HepG2 (cell line): ENCODE measurements at regions not wholly inside any gene's neighbourhood (a gene's known extent, or its start where the extent isn't known, plus 50 kb on each side); places are given as distances from the start of the nearest gene placed in this dataset.

Experiments used
- ARHGAP35 ChIP-seq: sonication (generic); formaldehyde crosslinking; IDR thresholded peaks from 2 replicates; pipeline ENCODE4 v1.9.0; 2022; ENCODE audit warnings: mild to moderate bottlenecking, inconsistent platforms, moderate library complexity, missing genetic modification reagents, borderline replicate concordance
- ISL2 ChIP-seq: sonication (generic); formaldehyde crosslinking; IDR thresholded peaks from 2 replicates; pipeline ENCODE4 v1.5.0; 2020; ENCODE audit warnings: missing genetic modification reagents
- MED8 ChIP-seq: sonication (generic); formaldehyde crosslinking; IDR thresholded peaks from 2 replicates; pipeline ENCODE4 v1.8.1; 2023; ENCODE audit warnings: mild to moderate bottlenecking, missing genetic modification reagents; ENCODE audit not compliant: insufficient replicate concordance
- NONO ChIP-seq, 2 experiments: fragments of 450-650 bp in 1 of 2; sonication (generic) in 1 of 2; formaldehyde crosslinking in 1 of 2; IDR thresholded peaks in 1 of 2; conservative IDR thresholded peaks in 1 of 2; 2 replicates each; pipeline versions ENCODE4 v1.6.1 to v1.8.0; 2017 to 2022; ENCODE audit warnings: mild to moderate bottlenecking in 1 of 2, missing genetic modification reagents in 1 of 2, moderate library complexity in 1 of 2
- SPEN ChIP-seq: sonication (generic); formaldehyde crosslinking; IDR thresholded peaks from 2 replicates; pipeline ENCODE4 v1.5.1; 2020; ENCODE audit warnings: low read depth, mild to moderate bottlenecking, missing genetic modification reagents
- TAF15 ChIP-seq: fragments of 200-400 bp; formaldehyde crosslinking; IDR thresholded peaks from one replicate; pipeline ENCODE4 v1.6.1; 2018; ENCODE audit warnings: mild to moderate bottlenecking, low read depth, low read length; ENCODE audit not compliant: poor library complexity, severe bottlenecking
- TSC22D2 ChIP-seq: sonication (generic); formaldehyde crosslinking; IDR thresholded peaks from 2 replicates; pipeline ENCODE4 v1.5.1; 2020; ENCODE audit warnings: missing genetic modification reagents, mild to moderate bottlenecking, borderline replicate concordance
- ZBTB3 ChIP-seq: sonication (generic); formaldehyde crosslinking; IDR thresholded peaks from 2 replicates; pipeline ENCODE4 v1.4.0; 2020; ENCODE audit warnings: low read depth, mild to moderate bottlenecking, moderate library complexity, missing genetic modification reagents, borderline replicate concordance
- ZEB1 ChIP-seq: IDR thresholded peaks from 2 replicates; pipeline ENCODE4 v1.6.1; 2012; ENCODE audit warnings: mild to moderate bottlenecking, low read depth, inconsistent platforms; ENCODE audit not compliant: insufficient replicate concordance
- ZNF225 ChIP-seq: sonication (generic); formaldehyde crosslinking; IDR thresholded peaks from 2 replicates; pipeline ENCODE4 v1.4.0; 2020; ENCODE audit warnings: mild to moderate bottlenecking, missing genetic modification reagents
- ZNF263 ChIP-seq: sonication (generic); formaldehyde crosslinking; IDR thresholded peaks from 2 replicates; pipeline ENCODE4 v1.4.0; 2020; ENCODE audit warnings: missing genetic modification reagents
- ZNF350 ChIP-seq: sonication (generic); formaldehyde crosslinking; IDR thresholded peaks from 2 replicates; pipeline ENCODE4 v1.4.0; 2020; ENCODE audit warnings: mild to moderate bottlenecking, low read depth, missing genetic modification reagents, borderline replicate concordance
- ZNF431 ChIP-seq: sonication (generic); formaldehyde crosslinking; IDR thresholded peaks from 2 replicates; pipeline ENCODE4 v1.9.0; 2022; ENCODE audit warnings: missing genetic modification reagents, low read depth, mild to moderate bottlenecking, borderline replicate concordance
- ZNF569 ChIP-seq: sonication (generic); formaldehyde crosslinking; IDR thresholded peaks from 2 replicates; pipeline ENCODE4 v1.5.0; 2020; ENCODE audit warnings: mild to moderate bottlenecking, missing genetic modification reagents, moderate library complexity, borderline replicate concordance
- ZNF749 ChIP-seq: sonication (generic); formaldehyde crosslinking; IDR thresholded peaks from 2 replicates; pipeline ENCODE4 v1.8.0; 2022; ENCODE audit warnings: mild to moderate bottlenecking, missing genetic modification reagents, moderate library complexity, borderline replicate concordance
- ZNF792 ChIP-seq: IDR thresholded peaks from 2 replicates; pipeline ENCODE4 v1.6.1; 2016
- TF ChIP-seq, protein P1 (sequence below): sonication (generic); formaldehyde crosslinking; IDR thresholded peaks from 2 replicates; pipeline ENCODE4 v1.5.0; 2020; ENCODE audit warnings: mild to moderate bottlenecking, missing genetic modification reagents, borderline replicate concordance
- TF ChIP-seq, protein P2 (sequence below): sonication (generic); formaldehyde crosslinking; IDR thresholded peaks from 2 replicates; pipeline ENCODE4 v1.4.0; 2020; ENCODE audit warnings: missing genetic modification reagents, borderline replicate concordance
- TF ChIP-seq, protein P3 (sequence below): sonication (generic); IDR thresholded peaks from 2 replicates; pipeline ENCODE4 v1.6.1; 2016; ENCODE audit warnings: low read depth, borderline replicate concordance
- TF ChIP-seq, protein P4 (sequence below): sonication (generic); formaldehyde crosslinking; IDR thresholded peaks from 2 replicates; pipeline ENCODE4 v1.4.0; 2020; ENCODE audit warnings: missing genetic modification reagents

DNA sequence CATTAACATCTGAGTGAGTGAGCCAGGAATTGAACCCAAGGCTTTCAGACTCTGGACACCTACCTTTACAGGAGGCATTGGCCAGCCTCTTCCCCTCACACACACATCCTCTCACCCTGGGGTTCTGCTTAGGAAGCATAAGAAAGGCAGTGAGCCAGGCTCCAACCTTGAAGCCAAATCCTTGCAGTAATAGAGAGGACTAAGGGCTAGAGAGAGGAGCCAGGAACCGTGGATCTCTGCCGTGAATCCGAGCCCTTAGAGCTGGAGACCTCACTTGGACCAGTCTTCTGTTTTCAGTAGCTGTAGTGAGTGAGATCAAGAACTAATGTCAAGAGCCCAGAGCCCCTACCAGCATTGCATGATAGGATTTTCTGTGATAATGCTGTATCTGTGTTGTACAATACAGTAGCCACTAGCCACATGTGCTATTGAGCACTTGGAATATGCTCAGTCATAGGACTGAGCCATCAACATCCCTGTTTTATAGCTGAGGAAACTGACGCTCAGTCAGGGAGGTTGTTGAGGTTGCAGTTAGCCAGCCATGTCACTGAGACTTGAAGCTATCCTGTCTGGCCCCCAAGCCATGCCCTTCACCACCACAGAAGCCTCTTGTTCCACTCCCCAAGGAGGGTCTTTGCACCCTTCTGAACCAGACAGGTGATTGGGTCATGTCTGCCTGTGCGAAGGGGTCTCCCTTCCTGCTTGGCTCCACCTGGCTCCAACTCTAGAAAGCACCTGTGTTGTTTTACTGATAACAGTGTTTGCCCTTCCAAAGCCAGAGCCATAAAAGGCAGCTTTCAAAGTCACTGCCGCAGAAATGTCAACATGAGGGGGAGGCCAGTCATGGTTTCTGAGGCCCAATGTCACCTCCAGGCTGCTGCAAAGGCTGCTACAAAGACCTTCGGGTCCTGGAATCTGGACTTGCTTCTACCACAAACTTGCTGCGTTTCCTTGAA, 101.1 kb upstream of the JUN start (continued):
- TF ChIP-seq, protein P1, sequence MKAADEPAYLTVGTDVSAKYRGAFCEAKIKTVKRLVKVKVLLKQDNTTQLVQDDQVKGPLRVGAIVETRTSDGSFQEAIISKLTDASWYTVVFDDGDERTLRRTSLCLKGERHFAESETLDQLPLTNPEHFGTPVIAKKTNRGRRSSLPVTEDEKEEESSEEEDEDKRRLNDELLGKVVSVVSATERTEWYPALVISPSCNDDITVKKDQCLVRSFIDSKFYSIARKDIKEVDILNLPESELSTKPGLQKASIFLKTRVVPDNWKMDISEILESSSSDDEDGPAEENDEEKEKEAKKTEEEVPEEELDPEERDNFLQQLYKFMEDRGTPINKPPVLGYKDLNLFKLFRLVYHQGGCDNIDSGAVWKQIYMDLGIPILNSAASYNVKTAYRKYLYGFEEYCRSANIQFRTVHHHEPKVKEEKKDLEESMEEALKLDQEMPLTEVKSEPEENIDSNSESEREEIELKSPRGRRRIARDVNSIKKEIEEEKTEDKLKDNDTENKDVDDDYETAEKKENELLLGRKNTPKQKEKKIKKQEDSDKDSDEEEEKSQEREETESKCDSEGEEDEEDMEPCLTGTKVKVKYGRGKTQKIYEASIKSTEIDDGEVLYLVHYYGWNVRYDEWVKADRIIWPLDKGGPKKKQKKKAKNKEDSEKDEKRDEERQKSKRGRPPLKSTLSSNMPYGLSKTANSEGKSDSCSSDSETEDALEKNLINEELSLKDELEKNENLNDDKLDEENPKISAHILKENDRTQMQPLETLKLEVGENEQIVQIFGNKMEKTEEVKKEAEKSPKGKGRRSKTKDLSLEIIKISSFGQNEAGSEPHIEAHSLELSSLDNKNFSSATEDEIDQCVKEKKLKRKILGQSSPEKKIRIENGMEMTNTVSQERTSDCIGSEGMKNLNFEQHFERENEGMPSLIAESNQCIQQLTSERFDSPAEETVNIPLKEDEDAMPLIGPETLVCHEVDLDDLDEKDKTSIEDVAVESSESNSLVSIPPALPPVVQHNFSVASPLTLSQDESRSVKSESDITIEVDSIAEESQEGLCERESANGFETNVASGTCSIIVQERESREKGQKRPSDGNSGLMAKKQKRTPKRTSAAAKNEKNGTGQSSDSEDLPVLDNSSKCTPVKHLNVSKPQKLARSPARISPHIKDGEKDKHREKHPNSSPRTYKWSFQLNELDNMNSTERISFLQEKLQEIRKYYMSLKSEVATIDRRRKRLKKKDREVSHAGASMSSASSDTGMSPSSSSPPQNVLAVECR, result peak; percentile 72; the same call in 1 of the 2 replicates
- TF ChIP-seq, protein P2, sequence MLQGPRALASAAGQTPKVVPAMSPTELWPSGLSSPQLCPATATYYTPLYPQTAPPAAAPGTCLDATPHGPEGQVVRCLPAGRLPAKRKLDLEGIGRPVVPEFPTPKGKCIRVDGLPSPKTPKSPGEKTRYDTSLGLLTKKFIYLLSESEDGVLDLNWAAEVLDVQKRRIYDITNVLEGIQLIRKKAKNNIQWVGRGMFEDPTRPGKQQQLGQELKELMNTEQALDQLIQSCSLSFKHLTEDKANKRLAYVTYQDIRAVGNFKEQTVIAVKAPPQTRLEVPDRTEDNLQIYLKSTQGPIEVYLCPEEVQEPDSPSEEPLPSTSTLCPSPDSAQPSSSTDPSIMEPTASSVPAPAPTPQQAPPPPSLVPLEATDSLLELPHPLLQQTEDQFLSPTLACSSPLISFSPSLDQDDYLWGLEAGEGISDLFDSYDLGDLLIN (CRISPR knock-in tag), result no peak
- TF ChIP-seq TAF15 (no peak), MED8 (peak; percentile 98), TSC22D2 (CRISPR knock-in tag) (0 out of 2 replicates have a peak, but pooled peaks have one; percentile 53), ZBTB3 (0 out of 2 replicates have a peak, but pooled peaks have one; percentile 67), ZNF263 (CRISPR knock-in tag) (no peak), ZNF225 (CRISPR knock-in tag) (no peak), ZNF792 (CRISPR knock-in tag) (peak; percentile 78; the same call in 1 of the 2 replicates), ZNF749 (no peak; the same call in 1 of the 2 replicates), ARHGAP35 (CRISPR knock-in tag) (no peak), ZNF431 (peak; percentile 91), NONO (IDR thresholded peaks at IDR 0.05) (no peak), NONO (CRISPR knock-in tag; conservative IDR thresholded peaks at IDR 0.05) (peak; percentile 97), ZNF569 (CRISPR knock-in tag) (no peak), ISL2 (CRISPR knock-in tag) (peak; percentile 99), ZEB1 (peak; percentile 99), SPEN (peak; percentile 95), ZNF350 (CRISPR knock-in tag) (peak; percentile 94)
- TF ChIP-seq, protein P3, sequence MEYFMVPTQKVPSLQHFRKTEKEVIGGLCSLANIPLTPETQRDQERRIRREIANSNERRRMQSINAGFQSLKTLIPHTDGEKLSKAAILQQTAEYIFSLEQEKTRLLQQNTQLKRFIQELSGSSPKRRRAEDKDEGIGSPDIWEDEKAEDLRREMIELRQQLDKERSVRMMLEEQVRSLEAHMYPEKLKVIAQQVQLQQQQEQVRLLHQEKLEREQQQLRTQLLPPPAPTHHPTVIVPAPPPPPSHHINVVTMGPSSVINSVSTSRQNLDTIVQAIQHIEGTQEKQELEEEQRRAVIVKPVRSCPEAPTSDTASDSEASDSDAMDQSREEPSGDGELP, result peak; percentile 97
- TF ChIP-seq, protein P4, sequence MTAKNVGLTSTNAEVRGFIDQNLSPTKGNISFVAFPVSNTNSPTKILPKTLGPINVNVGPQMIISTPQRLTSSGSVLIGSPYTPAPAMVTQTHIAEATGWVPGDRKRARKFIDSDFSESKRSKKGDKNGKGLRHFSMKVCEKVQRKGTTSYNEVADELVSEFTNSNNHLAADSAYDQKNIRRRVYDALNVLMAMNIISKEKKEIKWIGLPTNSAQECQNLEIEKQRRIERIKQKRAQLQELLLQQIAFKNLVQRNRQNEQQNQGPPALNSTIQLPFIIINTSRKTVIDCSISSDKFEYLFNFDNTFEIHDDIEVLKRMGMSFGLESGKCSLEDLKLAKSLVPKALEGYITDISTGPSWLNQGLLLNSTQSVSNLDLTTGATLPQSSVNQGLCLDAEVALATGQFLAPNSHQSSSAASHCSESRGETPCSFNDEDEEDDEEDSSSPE (CRISPR knock-in tag), result peak; percentile 67
